GM04504 (cell line): ENCODE measurements at regions not wholly inside any gene's neighbourhood (a gene's known extent, or its start where the extent isn't known, plus 50 kb on each side); places are given as distances from the start of the nearest gene placed in this dataset.

ENCODE experiments used
- DNase-seq: peaks from one replicate; pipeline ENCODE4 v3.0.0-alpha.2; 2012; ENCODE audit warnings: low read depth

DNA sequence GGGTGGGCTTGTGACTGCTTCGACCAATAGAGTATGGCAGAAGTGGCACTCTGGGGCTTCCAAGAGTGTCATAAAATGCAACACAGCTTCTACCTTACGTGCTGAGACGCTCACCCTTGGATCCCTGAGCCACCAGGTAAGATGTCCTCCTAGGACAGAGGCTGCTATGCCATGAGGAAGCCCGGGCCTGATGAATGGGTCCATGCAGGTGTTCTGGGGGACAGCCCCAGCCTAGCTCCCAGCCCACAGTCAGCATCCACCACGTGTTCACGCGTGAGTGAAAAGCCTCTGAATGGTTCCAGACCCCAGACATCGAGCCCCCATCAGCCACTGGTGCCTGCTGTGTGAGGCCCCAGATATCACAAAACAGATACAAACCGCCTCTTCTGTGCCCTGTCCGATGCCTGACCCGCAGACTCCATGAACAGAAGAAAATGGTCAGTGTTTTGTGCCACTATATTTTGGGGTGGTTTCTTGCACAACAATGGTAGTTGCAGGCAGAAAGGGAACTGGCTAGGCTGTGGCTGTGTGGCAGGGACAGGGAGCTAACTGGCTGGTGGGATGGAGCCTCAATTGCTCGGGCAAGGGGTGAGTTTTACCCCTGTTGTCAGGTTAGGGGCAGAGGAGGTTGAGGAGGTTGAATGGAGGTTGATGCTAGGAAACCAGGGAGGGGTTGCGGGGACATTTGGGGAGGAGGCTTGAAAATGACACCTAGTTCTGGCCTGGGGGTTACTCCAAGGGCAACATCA lies 92.2 kb downstream of the LINGO1 start:
- no peak for DNase-seq

DNA sequence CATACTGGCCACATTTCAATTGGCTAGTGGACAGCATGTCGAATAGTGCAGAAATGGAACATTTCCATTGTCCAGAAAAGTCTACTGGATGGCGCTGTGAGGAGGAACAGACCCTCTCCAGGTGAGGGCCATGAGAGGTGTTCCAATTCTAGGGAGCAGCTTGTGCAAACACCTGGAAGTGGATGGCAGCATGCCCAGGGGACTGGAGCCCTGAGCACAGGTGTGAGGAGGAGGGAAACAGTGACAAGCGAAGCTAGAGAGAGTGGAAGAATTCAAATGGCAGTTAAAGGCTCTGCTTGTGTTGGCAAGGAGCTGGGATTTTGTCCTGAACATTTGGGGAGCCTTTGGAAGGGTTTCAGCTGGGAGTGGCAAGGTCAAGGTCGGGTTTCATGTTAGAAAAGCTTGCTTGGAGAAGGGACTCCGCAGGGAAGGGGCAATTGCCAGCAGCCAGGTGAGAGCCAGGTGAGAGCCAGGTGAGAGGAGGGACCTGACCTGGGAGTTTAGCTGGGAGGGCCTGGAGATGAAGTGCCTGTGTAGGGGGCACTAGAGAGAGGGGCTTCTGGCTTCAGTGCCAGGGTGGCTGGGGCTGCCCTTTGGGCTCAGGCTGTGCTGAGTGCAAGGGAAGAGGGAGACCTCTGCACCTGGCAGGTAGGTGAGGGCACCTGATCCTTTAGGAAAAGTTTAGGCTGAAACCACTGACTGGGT lies 93.8 kb downstream of the LINGO1 start:
- no peak for DNase-seq

DNA sequence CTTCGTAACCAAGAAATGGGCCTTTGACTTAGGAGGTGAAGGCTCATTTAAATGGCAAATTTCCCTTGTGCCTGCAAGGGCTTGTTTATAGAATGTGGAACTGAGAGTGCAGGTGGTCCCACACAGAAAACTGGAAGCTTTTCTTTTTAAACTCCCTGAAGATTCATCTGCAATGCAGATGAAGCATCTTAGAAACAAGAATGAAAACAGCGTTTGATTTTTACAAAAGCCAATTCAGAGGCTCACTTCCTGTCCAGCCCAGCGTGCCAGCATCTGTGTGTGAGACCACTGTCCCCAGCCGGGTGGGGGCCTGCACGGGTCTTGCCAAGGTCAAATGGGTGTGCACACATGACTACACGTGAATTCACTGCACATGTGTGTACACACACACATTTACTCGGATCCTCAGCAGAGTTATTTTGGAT lies 94.7 kb downstream of the LINGO1 start:
- no peak for DNase-seq

DNA sequence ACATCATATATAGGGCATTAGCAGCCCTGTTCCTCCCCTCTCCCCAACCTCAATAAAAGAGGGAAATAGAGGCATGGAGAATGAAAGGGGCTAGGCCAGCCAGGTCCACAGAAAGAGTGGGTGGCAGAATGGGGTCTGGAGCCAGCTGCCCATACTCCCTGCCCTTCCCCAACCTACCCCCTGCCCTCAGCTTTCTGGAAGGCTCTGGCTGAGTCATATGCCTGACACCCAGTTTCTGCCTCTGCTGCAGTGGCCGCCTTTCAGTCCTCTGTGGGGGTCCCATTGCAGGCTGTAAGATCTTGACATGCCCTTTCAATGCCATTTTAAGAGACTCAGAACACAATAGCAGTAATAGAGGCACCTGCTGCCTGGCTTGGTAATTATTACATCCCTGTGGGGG lies 95.7 kb downstream of the LINGO1 start:
- DNase-seq, result no peak

DNA sequence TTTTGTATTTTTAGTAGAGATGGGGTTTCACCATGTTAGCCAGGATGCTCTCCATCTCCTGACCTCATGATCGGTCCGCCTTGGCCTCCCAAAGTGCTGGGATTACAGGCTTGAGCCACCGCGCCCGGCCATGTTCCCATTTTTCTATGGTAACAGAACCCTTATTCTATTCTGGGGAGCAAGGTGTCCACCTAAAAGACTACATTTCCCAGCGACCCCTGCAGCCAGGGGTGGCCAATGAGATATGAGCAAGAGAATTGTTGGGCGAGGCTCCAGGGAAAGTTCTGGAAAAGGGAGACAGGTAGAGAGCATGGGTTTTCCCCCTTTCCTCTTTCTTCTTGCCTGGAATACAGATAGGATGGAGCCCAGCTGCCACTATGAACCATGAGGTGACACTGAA lies 96.9 kb downstream of the LINGO1 start:
- DNase-seq, result no peak
